Peyer's patch (tissue), 4 donors: ENCODE measurements at regions not wholly inside any gene's neighbourhood (a gene's known extent, or its start where the extent isn't known, plus 50 kb on each side); places are given as distances from the start of the nearest gene placed in this dataset.

Experiments used
- POLR2A ChIP-seq, 2 donors: fragments of 450-650 bp; IDR thresholded peaks; one replicate each; pipeline ENCODE4 v1.5.1; 2017; ENCODE audit warnings: antibody characterized with exemption in 2 of 2, mild to moderate bottlenecking in 2 of 2, moderate library complexity in 2 of 2
- TF ChIP-seq, protein P1 (sequence below), 6 experiments: fragments of 450-650 bp in 4 of 6; fragments of 200-600 bp in 2 of 6; sonication (generic) in 1 of 6; IDR thresholded peaks; one replicate each; pipeline ENCODE4 v1.5.1; 2017 to 2019; ENCODE audit warnings: antibody characterized with exemption in 6 of 6, mild to moderate bottlenecking in 3 of 6, moderate library complexity in 1 of 6

DNA sequence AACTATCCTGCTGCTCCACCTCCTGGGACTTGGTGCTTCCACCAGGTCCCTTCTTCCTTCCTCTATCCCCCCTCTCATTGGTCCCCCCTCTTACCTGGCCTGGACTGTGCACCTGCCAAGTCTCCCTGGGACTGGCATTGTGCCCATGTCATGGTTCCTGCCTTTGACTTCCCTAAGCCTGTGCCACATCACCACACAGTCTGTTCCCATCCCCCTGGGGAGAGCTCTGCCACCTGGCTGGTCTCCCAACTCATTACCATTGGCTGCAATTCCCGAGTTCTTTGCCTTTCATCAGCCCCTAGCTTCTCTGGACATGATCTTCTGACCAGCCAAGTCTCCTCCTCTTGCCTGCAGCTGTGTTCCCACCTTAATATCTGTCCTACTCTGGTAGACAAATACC, 180.3 kb downstream of the SREK1 start:
- TF ChIP-seq, protein P1, sequence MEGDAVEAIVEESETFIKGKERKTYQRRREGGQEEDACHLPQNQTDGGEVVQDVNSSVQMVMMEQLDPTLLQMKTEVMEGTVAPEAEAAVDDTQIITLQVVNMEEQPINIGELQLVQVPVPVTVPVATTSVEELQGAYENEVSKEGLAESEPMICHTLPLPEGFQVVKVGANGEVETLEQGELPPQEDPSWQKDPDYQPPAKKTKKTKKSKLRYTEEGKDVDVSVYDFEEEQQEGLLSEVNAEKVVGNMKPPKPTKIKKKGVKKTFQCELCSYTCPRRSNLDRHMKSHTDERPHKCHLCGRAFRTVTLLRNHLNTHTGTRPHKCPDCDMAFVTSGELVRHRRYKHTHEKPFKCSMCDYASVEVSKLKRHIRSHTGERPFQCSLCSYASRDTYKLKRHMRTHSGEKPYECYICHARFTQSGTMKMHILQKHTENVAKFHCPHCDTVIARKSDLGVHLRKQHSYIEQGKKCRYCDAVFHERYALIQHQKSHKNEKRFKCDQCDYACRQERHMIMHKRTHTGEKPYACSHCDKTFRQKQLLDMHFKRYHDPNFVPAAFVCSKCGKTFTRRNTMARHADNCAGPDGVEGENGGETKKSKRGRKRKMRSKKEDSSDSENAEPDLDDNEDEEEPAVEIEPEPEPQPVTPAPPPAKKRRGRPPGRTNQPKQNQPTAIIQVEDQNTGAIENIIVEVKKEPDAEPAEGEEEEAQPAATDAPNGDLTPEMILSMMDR (IDR thresholded peaks at IDR 0.05): no peak
- no peak for TF ChIP-seq POLR2A (IDR thresholded peaks at IDR 0.05)
